ENCODE measurements at regions not wholly inside any gene's neighbourhood (a gene's known extent, or its start where the extent isn't known, plus 50 kb on each side); places are given as distances from the start of the nearest gene placed in this dataset.

DNA sequence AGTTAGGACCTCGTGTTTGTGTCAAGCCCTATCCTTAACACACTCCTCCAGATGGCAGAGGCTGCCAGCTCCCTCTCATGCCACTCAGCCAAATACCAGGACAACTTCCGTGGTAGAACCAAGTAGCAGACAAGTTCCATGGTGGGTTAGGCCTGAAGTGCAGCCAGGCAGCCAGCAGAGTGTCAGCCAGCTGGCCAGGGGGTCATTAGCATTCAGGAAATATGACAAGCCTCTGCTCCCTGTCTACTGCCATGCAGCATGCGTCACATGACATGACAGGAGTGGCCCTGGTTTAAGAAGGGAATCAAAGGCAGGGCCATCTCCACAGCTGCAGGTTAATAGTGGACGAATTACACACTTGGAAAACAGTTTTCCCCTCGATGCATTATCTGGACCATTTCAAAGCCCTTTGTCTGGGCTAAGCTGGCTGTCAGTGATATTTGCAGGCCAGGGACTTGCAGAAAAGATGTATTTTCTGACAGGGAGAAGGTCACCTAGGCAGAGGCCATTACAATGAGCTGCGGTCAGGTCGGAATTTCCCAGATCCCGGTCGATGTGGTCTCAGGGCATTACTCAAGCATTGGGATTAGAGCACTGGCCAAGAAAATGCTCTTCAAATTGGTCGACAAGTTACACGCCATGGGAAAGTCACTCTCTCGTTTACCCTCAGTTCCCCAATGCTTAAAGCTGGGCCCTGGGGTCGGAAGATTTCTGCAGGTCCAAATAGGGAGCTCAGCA is 461.7 kb upstream of the CADM1 start:
- intact Hi-C loops (cut with micrococcal nuclease; ENCODE audit: unreplicated experiment), result no loop called here
- no peak for TF ChIP-seq CTCF (IDR thresholded peaks at IDR 0.05)
- no peak for TF ChIP-seq TCF7L2 (IDR thresholded peaks at IDR 0.05; ENCODE audit: low read depth, low read length)
- TF ChIP-seq POLR2AphosphoS5 (IDR thresholded peaks at IDR 0.05; ENCODE audit: low read depth, low read length), result no peak
- no peak for TF ChIP-seq SIN3A (IDR thresholded peaks at IDR 0.05; ENCODE audit: borderline replicate concordance, insufficient read depth, low read depth, low read length)
- TF ChIP-seq, protein P1, sequence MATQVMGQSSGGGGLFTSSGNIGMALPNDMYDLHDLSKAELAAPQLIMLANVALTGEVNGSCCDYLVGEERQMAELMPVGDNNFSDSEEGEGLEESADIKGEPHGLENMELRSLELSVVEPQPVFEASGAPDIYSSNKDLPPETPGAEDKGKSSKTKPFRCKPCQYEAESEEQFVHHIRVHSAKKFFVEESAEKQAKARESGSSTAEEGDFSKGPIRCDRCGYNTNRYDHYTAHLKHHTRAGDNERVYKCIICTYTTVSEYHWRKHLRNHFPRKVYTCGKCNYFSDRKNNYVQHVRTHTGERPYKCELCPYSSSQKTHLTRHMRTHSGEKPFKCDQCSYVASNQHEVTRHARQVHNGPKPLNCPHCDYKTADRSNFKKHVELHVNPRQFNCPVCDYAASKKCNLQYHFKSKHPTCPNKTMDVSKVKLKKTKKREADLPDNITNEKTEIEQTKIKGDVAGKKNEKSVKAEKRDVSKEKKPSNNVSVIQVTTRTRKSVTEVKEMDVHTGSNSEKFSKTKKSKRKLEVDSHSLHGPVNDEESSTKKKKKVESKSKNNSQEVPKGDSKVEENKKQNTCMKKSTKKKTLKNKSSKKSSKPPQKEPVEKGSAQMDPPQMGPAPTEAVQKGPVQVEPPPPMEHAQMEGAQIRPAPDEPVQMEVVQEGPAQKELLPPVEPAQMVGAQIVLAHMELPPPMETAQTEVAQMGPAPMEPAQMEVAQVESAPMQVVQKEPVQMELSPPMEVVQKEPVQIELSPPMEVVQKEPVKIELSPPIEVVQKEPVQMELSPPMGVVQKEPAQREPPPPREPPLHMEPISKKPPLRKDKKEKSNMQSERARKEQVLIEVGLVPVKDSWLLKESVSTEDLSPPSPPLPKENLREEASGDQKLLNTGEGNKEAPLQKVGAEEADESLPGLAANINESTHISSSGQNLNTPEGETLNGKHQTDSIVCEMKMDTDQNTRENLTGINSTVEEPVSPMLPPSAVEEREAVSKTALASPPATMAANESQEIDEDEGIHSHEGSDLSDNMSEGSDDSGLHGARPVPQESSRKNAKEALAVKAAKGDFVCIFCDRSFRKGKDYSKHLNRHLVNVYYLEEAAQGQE (IDR thresholded peaks at IDR 0.05; ENCODE audit: insufficient read depth in 1 of 2, low read depth in 2 of 2, low read length in 1 of 2), result no peak
- no peak overlapping the region for H3K27ac ChIP-seq (ENCODE audit: low read length)

GRCh38 chr11:115964091-115964490 is 459.9 kb upstream of the CADM1 start:
- DNase-seq (ENCODE audit: low read depth, low spot score), result no peak
- intact Hi-C loops (cut with micrococcal nuclease; ENCODE audit: unreplicated experiment), result no loop called here
- Histone ChIP-seq H3K4me1 (ENCODE audit: control insufficient read depth, insufficient read depth, low read length) (no peaks in the 10 kb centered on the region), H3K27me3 (ENCODE audit: control insufficient read depth, insufficient read depth, low read length) (no peaks in the 10 kb centered on the region), H3K4me3 (ENCODE audit: low read depth in 2 of 2, low read length in 2 of 2) (no peak overlapping the region), H3K9me3 (ENCODE audit: control insufficient read depth, insufficient read depth, low read depth, low read length) (no peaks in the 10 kb centered on the region), H3K27ac (ENCODE audit: low read length) (no peak overlapping the region), H3K36me3 (ENCODE audit: control insufficient read depth, insufficient read depth, low read length) (no peaks in the 10 kb centered on the region)
- in situ Hi-C loops (cut with HindIII; ENCODE audit: low pct_unique_long_range_greater_than_20kb, low sequenced_read_pairs), result no loop called here
- BruUV-seq (replicated peaks), result no TSS peak
- CTCF ChIA-PET, result no interaction called here
- no peak for ATAC-seq
- POLR2A ChIA-PET, result no interaction called here
- no peak for TF ChIP-seq CTCF (IDR thresholded peaks at IDR 0.05)
- TF ChIP-seq TCF7L2 (IDR thresholded peaks at IDR 0.05; ENCODE audit: low read depth, low read length), result no peak
- TF ChIP-seq, protein P1 (IDR thresholded peaks at IDR 0.05; ENCODE audit: insufficient read depth in 1 of 2, low read depth in 2 of 2, low read length in 1 of 2), result no peak
- no peak for TF ChIP-seq SIN3A (IDR thresholded peaks at IDR 0.05; ENCODE audit: borderline replicate concordance, insufficient read depth, low read depth, low read length)
- TF ChIP-seq POLR2AphosphoS5 (IDR thresholded peaks at IDR 0.05; ENCODE audit: low read depth, low read length), result no peak

More for the DNA sequence above, 461.7 kb upstream of the CADM1 start:
- H3K4me3 ChIP-seq (ENCODE audit: low read depth in 2 of 2, low read length in 2 of 2), result no peak overlapping the region
- H3K36me3 ChIP-seq (ENCODE audit: control insufficient read depth, insufficient read depth, low read length), result no peaks in the 10 kb centered on the region
- H3K4me1 ChIP-seq (ENCODE audit: control insufficient read depth, insufficient read depth, low read length), result no peaks in the 10 kb centered on the region
- ATAC-seq, result no peak
- no peaks in the 10 kb centered on the region for H3K27me3 ChIP-seq (ENCODE audit: control insufficient read depth, insufficient read depth, low read length)
- in situ Hi-C loops (cut with HindIII; ENCODE audit: low pct_unique_long_range_greater_than_20kb, low sequenced_read_pairs), result no loop called here
- no peaks in the 10 kb centered on the region for H3K9me3 ChIP-seq (ENCODE audit: control insufficient read depth, insufficient read depth, low read depth, low read length)
- DNase-seq (ENCODE audit: low read depth, low spot score), result no peak
- POLR2A ChIA-PET, result no interaction called here
- BruUV-seq (replicated peaks), result no TSS peak
- CTCF ChIA-PET, result interaction anchor here (0.6 kb wide), 1 partner anchor 460 kb away, joined by 3 read pairs; no protein-coding TSS in a partner anchor
